ENCODE measurements at regions not wholly inside any gene's neighbourhood (a gene's known extent, or its start where the extent isn't known, plus 50 kb on each side); places are given as distances from the start of the nearest gene placed in this dataset.

DNA sequence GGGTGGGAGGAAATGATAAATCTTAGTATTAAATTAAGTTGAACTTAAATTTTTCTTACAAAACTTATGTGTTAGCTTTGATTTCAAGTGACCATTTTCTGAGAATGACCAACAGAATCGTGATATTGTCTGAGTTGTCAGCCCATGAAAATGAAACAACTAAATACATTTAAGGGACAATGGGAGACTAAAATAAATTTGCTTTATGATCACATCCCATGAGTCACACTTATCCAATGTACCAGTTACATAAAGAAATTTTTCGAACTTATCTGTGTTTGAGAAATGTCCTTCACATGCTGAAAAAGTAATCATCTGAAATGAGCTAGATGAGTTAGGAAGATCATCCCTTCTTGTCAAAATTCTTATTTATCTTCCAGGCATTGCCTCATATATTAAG, 415.9 kb upstream of the SYT1 start:
- TF ChIP-seq ZC3H11A (IDR thresholded peaks at IDR 0.05) (no peak), CTCF (IDR thresholded peaks at IDR 0.05) (no peak), REST (IDR thresholded peaks at IDR 0.05) (no peak), POLR2A (IDR thresholded peaks at IDR 0.05; ENCODE audit: low read length) (no peak), PBX3 (IDR thresholded peaks at IDR 0.05) (no peak), USF2 (IDR thresholded peaks at IDR 0.05) (no peak)
